HG02885 (cell line): ENCODE measurements at regions not wholly inside any gene's neighbourhood (a gene's known extent, or its start where the extent isn't known, plus 50 kb on each side); places are given as distances from the start of the nearest gene placed in this dataset.
"Not testable (repeated sequence)": the region's sequence is repeated elsewhere in the genome, so short reads cannot be mapped to it uniquely, and the experiment has no call there.

Experiments
- ATAC-seq: cut with Tn5 transposase; IDR thresholded peaks from one replicate; pipeline ENCODE4 v1.9.1; 2021; ENCODE audit warnings: mild to moderate bottlenecking; ENCODE audit not compliant: unreplicated experiment, poor library complexity

GRCh38 chr11:123349382-123349781 is 80.7 kb upstream of the GRAMD1B start:
- no peak for ATAC-seq

- no peak for ATAC-seq
Observed at GRCh38 chr11:123344790-123345357, 85.2 kb upstream of the GRAMD1B start.

- not testable (repeated sequence) for ATAC-seq
Observed at GRCh38 chr11:123344188-123344587, 85.9 kb upstream of the GRAMD1B start.

- no peak for ATAC-seq
Observed at GRCh38 chr11:123338997-123339752, 90.9 kb upstream of the GRAMD1B start.

DNA sequence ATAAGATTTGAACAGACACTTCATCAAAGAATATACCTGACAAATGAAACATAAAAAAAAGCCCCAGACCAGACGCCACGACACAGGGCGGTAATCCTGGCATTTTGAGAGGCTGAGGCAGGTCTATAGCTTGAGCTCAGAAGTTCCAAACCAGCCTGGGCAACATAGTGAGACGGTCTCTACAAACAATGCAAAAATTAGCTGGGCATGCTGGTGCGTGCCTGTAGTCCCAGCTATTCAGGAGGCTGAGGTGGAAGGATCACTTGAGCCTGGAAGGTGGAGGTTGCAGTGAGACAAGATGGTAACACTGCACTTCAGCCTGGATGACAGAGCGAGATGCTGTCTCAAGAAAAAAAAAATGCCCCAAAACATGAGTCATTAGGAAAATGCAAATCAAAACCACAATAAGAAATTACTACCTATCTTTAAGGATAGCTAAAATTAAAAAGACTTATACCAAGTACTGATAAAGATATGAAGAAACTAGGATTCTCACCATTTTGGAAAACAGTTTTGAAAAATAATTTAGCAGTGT is 91.7 kb upstream of the GRAMD1B start:
- no peak for ATAC-seq

DNA sequence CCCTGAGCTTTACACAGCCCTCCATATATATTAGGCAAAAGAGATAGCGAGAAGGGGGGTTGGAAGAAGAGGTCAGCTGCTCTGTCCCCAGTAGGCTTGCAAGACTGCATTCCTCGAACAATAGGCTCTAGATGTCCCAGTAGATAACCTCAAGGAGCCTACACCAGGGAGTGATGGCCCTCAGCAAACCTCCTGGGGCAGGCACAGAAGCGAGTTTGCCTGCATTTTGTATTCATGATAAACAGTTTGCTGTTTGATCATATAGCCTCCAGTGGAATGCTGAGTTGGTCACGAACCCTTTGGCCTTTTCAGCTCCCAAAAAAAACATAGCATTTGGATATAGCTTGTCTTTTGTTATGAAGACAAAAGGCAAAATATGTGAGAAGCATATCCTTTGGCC is 95.1 kb upstream of the GRAMD1B start:
- no peak for ATAC-seq

DNA sequence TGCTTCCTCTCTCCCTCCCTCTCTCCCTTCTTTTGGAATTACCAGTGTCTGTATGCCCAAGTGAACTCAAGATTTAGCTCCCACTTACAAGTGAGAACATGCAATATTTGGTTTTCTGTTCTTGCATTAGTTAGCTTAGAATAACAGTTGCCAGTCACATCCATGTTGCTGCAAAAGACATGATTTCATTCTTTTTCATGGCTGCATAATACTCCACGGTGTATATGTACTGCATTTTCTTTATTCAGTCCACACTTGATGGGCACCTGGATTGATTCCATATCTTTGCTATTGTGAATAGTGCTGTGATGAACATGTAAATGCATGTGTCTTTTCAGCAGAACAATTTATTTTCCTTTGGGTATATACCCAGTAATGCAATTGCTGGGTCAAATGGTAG is 97.5 kb upstream of the GRAMD1B start:
- ATAC-seq = not testable (repeated sequence)

GRCh38 chr11:123330948-123331347 is 99.1 kb upstream of the GRAMD1B start:
- no peak for ATAC-seq

DNA sequence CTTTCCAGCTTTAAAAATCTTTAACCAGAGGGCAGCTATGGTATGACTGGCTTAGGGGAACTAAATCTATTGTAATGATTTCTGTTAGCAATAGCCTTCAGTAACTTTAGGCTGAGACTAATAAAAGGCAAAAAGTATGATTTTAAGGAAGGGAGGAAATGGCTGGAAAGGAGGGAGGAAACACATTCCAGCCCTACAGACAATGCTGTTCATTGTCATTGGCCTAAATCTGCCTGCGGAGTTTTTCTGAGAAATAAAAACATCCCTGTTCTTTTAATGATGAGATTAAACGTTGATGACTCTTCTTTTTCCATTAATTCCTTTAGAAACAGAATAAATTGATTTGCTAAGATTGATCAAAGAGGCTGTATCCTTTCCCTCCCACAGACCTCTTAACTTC is 99.6 kb upstream of the GRAMD1B start:
- no peak for ATAC-seq

DNA sequence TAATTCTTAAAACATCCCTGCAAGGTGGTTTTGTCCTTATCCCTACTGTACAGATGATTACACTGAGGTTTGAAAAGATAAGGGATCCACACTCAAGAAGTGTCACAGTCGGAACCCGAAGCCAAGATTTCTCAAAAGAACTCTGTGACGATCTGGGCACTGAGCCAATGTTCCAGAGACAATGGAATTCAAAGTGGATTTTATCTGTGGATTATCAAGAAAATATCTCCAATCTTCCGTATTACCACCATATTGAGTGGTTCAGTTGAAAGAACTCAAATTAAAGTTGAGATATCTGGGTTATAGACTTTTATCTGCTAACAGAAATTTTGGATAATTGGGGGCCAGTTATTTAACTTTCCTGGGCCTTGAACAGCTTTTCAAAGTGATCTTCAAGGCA is 100.0 kb upstream of the GRAMD1B start:
- no peak for ATAC-seq

GRCh38 chr11:123328281-123328867 is 101.7 kb upstream of the GRAMD1B start:
- no peak for ATAC-seq

DNA sequence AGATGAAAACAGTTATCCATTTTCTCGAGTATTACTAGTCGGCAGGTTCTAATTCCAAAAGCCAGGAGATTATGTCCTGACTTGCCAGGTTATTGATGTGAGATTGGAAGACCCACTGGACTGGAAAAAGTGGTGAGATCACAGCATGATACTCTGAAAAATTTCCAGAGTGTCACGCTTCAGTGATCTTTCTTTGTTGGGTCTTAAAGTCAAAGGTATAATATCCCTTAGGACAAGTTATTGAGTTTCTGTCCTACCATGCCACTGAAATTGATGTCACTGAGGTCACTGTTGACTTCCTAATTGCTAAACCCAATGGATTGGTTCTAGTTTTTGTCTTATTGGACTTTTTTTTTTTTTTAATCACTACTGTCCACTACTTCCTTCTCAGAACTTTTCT is 104.5 kb upstream of the GRAMD1B start:
- no peak for ATAC-seq

DNA sequence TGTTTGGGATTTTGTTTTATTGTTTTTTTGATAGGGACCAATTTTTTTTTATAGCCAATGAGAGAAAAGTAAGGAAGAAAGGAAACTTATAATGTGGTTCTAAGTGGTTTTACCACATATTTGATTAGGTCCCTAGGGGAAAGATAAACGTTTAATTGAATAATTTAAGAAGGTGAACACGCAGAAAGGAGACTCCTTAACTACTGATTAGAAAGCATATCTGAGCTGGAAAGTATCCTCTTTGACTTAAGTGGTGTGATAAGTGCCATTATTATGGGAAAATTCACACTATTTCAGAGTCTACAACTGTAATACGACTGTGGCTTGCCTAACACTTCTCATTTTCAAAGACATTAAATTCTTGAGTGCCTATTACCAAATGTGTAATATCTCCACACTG is 106.5 kb upstream of the GRAMD1B start:
- ATAC-seq = no peak

DNA sequence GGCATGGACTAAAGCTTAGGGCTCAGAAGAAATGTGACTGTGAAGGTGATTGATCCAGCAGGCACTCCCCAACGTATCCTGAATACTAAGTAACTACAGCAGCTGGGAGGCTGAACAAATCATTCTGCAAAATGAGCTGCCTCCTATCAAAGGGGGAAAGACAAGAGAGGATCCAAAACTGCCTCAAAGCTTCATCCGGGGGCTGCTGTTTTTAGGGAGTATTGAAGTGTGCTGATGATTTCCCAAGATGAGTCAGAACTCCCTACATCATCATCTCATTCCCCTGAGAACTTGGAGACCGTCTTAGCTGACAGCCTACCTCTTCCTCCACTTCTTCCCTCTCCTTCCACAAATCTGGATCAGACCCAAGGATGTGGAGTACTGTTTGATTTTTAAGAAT is 108.4 kb upstream of the GRAMD1B start:
- no peak for ATAC-seq

GRCh38 chr11:123318623-123319022 is 111.4 kb upstream of the GRAMD1B start:
- no peak for ATAC-seq

DNA sequence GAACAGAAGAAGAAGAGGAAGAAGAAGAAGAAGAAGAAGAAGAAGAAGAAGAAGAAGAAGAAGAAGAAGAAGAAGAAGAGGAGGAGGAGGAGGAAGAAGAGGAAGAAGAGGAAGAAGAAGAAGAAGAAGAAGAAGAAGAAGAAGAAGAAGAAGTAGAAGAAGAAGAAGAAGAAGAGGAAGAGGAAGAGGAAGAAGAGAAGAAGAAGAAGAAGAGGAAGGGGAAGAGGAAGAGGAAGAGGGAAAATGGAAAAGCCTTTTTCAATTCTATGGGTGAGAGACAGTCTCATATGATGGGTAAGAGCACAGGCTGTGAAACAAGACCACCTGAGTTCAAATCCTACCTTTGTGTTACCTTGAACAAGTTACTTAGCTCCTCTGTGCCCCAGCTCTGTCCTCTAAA is 111.9 kb upstream of the GRAMD1B start:
- not testable (repeated sequence) for ATAC-seq

DNA sequence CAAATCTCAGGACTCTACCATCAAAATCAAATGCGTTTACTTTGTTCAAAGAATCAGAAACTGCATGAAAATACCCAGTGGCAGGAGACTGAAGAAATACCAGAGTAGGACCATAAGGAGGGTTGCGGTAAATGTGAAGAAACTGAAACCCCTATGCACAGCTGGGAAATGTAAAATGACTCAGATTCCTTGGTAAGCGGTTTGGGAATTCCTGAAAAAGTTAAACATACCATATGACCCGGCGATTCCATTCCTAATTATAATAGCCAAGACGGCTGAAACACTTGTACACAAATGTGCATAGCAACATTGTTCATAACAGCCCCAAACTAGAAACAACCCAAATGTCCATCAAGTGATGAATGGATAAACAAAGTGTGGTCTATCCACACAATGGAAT is 114.1 kb upstream of the GRAMD1B start:
- no peak for ATAC-seq

DNA sequence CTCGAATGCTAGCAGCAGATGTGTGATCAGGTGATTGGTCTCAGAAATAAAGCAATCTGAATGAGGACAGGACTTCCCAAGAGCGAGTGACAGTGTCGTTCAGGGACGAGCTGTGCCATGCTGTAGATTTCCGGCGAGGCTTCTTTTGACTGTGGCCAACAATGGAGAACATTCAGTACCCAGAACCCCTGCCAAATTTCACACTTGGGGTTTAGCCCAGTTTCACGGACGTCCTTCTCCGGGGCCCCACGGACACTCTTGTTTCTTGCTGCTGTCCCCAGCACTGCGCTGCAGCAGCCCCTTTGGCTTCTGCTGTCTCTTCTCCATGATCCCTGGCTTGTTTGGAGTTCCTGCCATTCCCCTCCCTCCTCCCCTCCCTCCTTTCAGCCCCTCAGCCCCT is 115.1 kb upstream of the GRAMD1B start:
- ATAC-seq = no peak

DNA sequence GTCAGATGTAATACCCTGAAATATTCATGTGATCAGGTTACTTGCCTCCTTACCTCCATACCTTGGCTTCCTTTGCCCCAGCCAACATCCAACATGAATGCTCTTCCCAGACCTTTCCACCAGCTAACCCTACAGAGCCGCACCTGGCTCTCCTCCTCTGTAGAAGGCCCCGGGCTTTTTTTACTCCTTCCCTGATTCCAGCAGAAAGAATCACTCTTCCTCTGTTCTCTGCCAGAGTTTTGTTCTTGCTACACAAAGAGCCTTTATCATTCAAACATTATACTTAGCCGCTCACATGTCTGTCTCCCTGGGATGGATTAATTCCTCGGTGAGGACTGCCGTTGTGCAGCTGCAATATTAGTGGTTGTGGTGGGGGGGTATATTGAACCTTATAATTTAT is 116.8 kb upstream of the GRAMD1B start:
- no peak for ATAC-seq

GRCh38 chr11:123308077-123308476 is 113.0 kb upstream of the CLMP start:
- ATAC-seq = no peak

DNA sequence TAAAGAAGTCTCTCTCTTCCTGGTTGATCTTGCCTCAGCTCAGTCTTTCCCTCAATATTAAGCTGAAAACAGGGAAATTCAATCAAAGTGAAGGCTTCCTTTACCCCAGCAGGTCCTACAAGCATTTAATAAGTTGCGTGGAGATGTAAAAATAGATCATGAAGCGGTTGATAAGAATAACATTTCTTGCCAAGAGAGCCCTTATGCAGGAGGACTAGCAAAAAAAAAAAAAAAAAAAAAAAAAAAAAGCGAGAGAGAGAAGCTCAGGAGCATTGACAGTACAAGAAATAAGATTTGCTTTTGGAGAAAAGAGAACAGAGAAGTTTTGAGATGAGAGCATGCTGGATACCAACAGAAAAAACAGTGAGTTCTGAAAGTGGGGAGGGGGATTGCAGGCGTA is 112.2 kb upstream of the CLMP start:
- no peak for ATAC-seq

DNA sequence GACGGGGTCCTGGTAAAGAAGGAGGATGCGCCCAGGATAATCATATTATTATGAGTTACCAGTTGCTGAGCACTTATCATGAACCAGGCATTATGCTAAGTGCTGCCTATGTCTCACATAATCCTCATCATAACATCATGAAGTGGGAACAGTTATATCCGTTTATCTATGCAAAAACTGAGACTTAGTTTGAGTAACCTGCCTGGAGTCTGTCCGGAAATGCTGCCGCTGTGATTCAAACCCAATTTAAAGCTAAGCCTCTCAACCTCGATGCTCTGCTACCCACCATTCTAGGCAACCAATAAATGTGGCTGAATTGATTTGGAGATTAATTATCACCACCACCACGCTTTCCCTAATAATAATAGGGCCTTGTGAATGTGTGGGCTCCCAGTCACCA is 111.5 kb upstream of the CLMP start:
- no peak for ATAC-seq
